PC-9 (cell line): ENCODE measurements at regions not wholly inside any gene's neighbourhood (a gene's known extent, or its start where the extent isn't known, plus 50 kb on each side); places are given as distances from the start of the nearest gene placed in this dataset.

ENCODE experiments used
- BruUV-seq: library from RNA; stranded (reverse); fragments of 400-500 nt; replicated peaks from 2 replicates; lab custom pipeline; 2021; lab: Mats Ljungman, UMichigan
- CTCF ChIA-PET: fragments of 300-600 bp; sonication (Branson Sonifier 250); formaldehyde crosslinking; loops from one replicate; lab custom pipeline; 2022; ENCODE audit warnings: antibody characterized with exemption; lab: Charles Lee
- POLR2A ChIA-PET: fragments of 300-600 bp; sonication (Branson Sonifier 250); formaldehyde crosslinking; loops from one replicate; lab custom pipeline; 2022; ENCODE audit warnings: antibody characterized with exemption; ENCODE audit not compliant: unreplicated experiment; lab: Charles Lee
- DNase-seq, 2 experiments: peaks; one replicate each; pipeline versions ENCODE4 v3.0.0 to v3.0.0-alpha.2; 2015 to 2022; ENCODE audit warnings: mixed read lengths in 1 of 2
- H2AFZ ChIP-seq: fragments of 200-600 bp; sonication (generic); 2 replicates; pipeline ENCODE4 v1.8.1; 2017; ENCODE audit warnings: antibody characterized with exemption
- H3F3A ChIP-seq: fragments of 200-600 bp; sonication (generic); 2 replicates; pipeline ENCODE4 v1.8.1; 2017; ENCODE audit warnings: antibody characterized with exemption, mild to moderate bottlenecking, low read depth; ENCODE audit not compliant: insufficient read depth
- H3K27ac ChIP-seq: fragments of 200-600 bp; sonication (generic); 2 replicates; pipeline ENCODE4 v1.6.1; 2016; ENCODE audit warnings: mixed run types
- H3K27me3 ChIP-seq: fragments of 200-600 bp; sonication (generic); 2 replicates; pipeline ENCODE4 v1.6.1; 2016; ENCODE audit warnings: low read depth, mixed run types; ENCODE audit not compliant: insufficient read depth
- H3K36me3 ChIP-seq: fragments of 200-600 bp; sonication (generic); 2 replicates; pipeline ENCODE4 v1.6.1; 2016; ENCODE audit warnings: low read depth, mixed run types
- H3K4me1 ChIP-seq: fragments of 200-600 bp; sonication (generic); replicated peaks from 2 replicates; pipeline ENCODE4 v1.6.1; 2016; ENCODE audit warnings: mixed run types; ENCODE audit not compliant: insufficient read depth
- H3K4me2 ChIP-seq: fragments of 200-600 bp; sonication (generic); 2 replicates; pipeline ENCODE4 v1.6.1; 2017; ENCODE audit warnings: mixed run types
- H3K4me3 ChIP-seq: fragments of 200-600 bp; sonication (generic); 2 replicates; pipeline ENCODE4 v1.6.1; 2016; ENCODE audit warnings: mixed run types
- H3K79me2 ChIP-seq: fragments of 200-600 bp; sonication (generic); 2 replicates; pipeline ENCODE4 v1.6.1; 2017; ENCODE audit warnings: low read depth, mixed run types
- H3K9me2 ChIP-seq: fragments of 200-600 bp; sonication (generic); 2 replicates; pipeline ENCODE4 v1.8.1; 2017; ENCODE audit warnings: mild to moderate bottlenecking; ENCODE audit not compliant: insufficient read depth
- H3K9me3 ChIP-seq: fragments of 200-600 bp; sonication (generic); 2 replicates; pipeline ENCODE4 v1.8.1; 2016; ENCODE audit warnings: low read depth; ENCODE audit not compliant: insufficient read depth
- H4K20me1 ChIP-seq: fragments of 200-600 bp; sonication (generic); 2 replicates; pipeline ENCODE4 v1.8.1; 2017; ENCODE audit not compliant: insufficient read depth
- EZH2 ChIP-seq: fragments of 200-600 bp; sonication (generic); IDR thresholded peaks from 2 replicates; pipeline ENCODE4 v1.8.0; 2017; ENCODE audit warnings: antibody characterized with exemption, low read depth
- intact Hi-C: fragments of 100-400 bp; cut with micrococcal nuclease; formaldehyde crosslinking; loops from one replicate; pipeline ENCODE4 v1.10.0; 2022; ENCODE audit not compliant: unreplicated experiment
- TF ChIP-seq, protein P1 (sequence below): fragments of 200-600 bp; sonication (generic); conservative IDR thresholded peaks from 2 replicates; pipeline ENCODE4 v1.6.1; 2017; ENCODE audit warnings: mixed run types, antibody characterized with exemption, mild to moderate bottlenecking, moderate library complexity

DNA sequence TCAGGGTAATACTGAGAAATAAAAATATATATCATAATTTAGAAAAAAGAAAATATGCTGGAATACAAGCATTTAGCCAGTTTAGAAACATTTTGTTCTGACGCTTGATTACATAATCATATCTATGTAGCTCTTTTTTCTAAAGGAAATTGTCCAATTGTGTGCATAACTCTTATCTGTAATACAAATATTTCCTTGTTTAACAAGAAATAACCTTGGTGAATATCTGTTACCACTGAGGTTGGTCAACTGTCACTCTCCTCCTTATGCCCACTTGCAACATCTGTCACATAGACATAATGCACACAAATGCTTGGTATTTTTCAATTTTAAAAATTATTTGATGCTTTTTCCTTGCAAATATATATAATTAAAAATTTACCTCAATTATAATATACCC, 609.7 kb downstream of the TLL1 start:
- BruUV-seq, result no TSS peak
- H3K4me2 ChIP-seq, result no peak overlapping the region
- DNase-seq, result no peak
- no peaks in the 10 kb centered on the region for H3K27me3 ChIP-seq
- no peaks in the 10 kb centered on the region for H3K79me2 ChIP-seq
- H2AFZ ChIP-seq, result no peak overlapping the region
- TF ChIP-seq, protein P1, sequence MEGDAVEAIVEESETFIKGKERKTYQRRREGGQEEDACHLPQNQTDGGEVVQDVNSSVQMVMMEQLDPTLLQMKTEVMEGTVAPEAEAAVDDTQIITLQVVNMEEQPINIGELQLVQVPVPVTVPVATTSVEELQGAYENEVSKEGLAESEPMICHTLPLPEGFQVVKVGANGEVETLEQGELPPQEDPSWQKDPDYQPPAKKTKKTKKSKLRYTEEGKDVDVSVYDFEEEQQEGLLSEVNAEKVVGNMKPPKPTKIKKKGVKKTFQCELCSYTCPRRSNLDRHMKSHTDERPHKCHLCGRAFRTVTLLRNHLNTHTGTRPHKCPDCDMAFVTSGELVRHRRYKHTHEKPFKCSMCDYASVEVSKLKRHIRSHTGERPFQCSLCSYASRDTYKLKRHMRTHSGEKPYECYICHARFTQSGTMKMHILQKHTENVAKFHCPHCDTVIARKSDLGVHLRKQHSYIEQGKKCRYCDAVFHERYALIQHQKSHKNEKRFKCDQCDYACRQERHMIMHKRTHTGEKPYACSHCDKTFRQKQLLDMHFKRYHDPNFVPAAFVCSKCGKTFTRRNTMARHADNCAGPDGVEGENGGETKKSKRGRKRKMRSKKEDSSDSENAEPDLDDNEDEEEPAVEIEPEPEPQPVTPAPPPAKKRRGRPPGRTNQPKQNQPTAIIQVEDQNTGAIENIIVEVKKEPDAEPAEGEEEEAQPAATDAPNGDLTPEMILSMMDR, result no peak
- TF ChIP-seq EZH2, result no peak
- no peaks in the 10 kb centered on the region for H3K9me2 ChIP-seq
- ChIA-PET CTCF (interaction anchor here (0.6 kb wide), 1 partner anchor 19 kb away, joined by 3 read pairs; no protein-coding TSS in a partner anchor), POLR2A (no interaction called here)
- H4K20me1 ChIP-seq, result no peaks in the 10 kb centered on the region
- H3K27ac ChIP-seq, result no peak overlapping the region
- H3F3A ChIP-seq, result no peaks in the 10 kb centered on the region
- no peak overlapping the region for H3K4me3 ChIP-seq
- H3K4me1 ChIP-seq, result no peaks in the 10 kb centered on the region
- H3K36me3 ChIP-seq, result no peaks in the 10 kb centered on the region
- no peaks in the 10 kb centered on the region for H3K9me3 ChIP-seq
- intact Hi-C loops, result no loop called here

DNA sequence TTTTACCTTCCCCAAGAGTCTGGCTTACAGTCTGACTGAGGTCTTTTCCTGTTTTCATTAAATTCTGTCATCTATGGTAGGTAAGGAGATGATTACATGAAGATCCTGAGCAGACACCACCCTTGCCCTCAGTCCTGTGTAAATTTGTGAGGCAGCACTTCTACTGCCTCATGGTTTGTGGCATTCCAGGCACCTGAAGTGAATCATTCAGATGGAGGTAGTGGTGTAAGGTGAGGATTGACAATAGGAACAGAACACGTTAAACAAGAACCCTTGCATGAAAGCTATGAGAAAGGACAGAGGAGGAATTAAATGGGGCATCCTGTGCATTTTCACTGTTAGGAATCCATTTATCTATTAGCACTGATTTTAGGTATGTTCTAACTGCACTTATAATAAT, 618.6 kb downstream of the TLL1 start:
- no peak overlapping the region for H3K4me2 ChIP-seq
- ChIA-PET POLR2A (no interaction called here), CTCF (no interaction called here)
- H4K20me1 ChIP-seq, result no peaks in the 10 kb centered on the region
- H3K36me3 ChIP-seq, result no peaks in the 10 kb centered on the region
- no peaks in the 10 kb centered on the region for H3K27me3 ChIP-seq
- no peaks in the 10 kb centered on the region for H3K4me1 ChIP-seq
- H3K9me2 ChIP-seq, result no peaks in the 10 kb centered on the region
- no peak overlapping the region for H3K27ac ChIP-seq
- no peaks in the 10 kb centered on the region for H3K79me2 ChIP-seq
- no peaks in the 10 kb centered on the region for H3K9me3 ChIP-seq
- no peak overlapping the region for H2AFZ ChIP-seq
- intact Hi-C loops, result no loop called here
- BruUV-seq, result no TSS peak
- TF ChIP-seq, protein P1, result no peak
- TF ChIP-seq EZH2, result no peak
- H3K4me3 ChIP-seq, result no peak overlapping the region
- H3F3A ChIP-seq, result no peaks in the 10 kb centered on the region
- no peak for DNase-seq

DNA sequence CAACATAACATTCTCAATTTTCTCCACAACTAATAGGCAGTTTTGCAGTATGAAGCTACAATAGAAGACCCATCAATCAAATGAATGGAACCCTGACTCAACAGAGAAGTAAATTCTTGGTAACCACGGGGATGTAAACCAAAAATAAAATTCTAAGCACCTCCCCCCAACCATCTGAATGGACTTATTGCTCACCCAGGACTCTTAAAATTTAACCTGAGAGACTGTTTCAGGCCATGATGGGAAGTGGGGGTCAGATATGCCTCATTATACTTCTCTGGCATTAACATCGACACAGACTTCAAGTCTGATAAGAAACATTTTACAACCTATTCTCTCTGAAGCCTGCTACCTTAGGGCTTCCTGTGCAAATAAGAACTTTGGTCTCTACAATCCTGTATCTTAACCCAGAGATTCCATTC, 620.9 kb downstream of the TLL1 start:
- TF ChIP-seq, protein P1, result no peak
- no peak for TF ChIP-seq EZH2
- H3K9me3 ChIP-seq, result no peaks in the 10 kb centered on the region
- no peaks in the 10 kb centered on the region for H3K79me2 ChIP-seq
- no peak overlapping the region for H3K4me3 ChIP-seq
- H3K36me3 ChIP-seq, result no peaks in the 10 kb centered on the region
- DNase-seq, result no peak
- BruUV-seq, result no TSS peak
- H2AFZ ChIP-seq, result no peak overlapping the region
- no peaks in the 10 kb centered on the region for H4K20me1 ChIP-seq
- H3K4me1 ChIP-seq, result no peaks in the 10 kb centered on the region
- no peaks in the 10 kb centered on the region for H3F3A ChIP-seq
- no peaks in the 10 kb centered on the region for H3K9me2 ChIP-seq
- no peaks in the 10 kb centered on the region for H3K27me3 ChIP-seq
- no peak overlapping the region for H3K4me2 ChIP-seq
- intact Hi-C loops, result no loop called here
- ChIA-PET POLR2A (no interaction called here), CTCF (no interaction called here)
- no peak overlapping the region for H3K27ac ChIP-seq
